K562 (cell line): ENCODE measurements at regions not wholly inside any gene's neighbourhood (a gene's known extent, or its start where the extent isn't known, plus 50 kb on each side); places are given as distances from the start of the nearest gene placed in this dataset.

ENCODE experiments used
- ATAC-seq: fragments of 200-7000 bp; cut with Tn5 transposase; 3 replicates; pipeline ENCODE4 v1.9.1; 2020; ENCODE audit warnings: moderate library complexity
- BruUV-seq: library from RNA; stranded (reverse); fragments of 400-500 nt; replicated peaks from 2 replicates; lab custom pipeline; 2021; lab: Mats Ljungman, UMichigan
- CTCF ChIA-PET: fragments of 300-600 bp; formaldehyde crosslinking; extraction: SDS; loops from one replicate; lab custom pipeline; 2021; ENCODE audit warnings: low intra/inter-chr PET ratio; lab: Yijun Ruan, JAX
- POLR2A ChIA-PET: fragments of 300-600, 350-650 bp; sonication (Branson Sonifier 250); formaldehyde crosslinking; extraction: SDS; loops from one replicate; lab custom pipeline; 2021; ENCODE audit warnings: antibody characterized with exemption, inconsistent platforms; lab: Yijun Ruan, JAX
- DNase-seq, 4 experiments: peaks; one replicate each; pipeline versions ENCODE4 v3.0.0 to v3.0.0-alpha.2; 2011 to 2018; ENCODE audit warnings: low spot score in 3 of 4, mixed read lengths in 3 of 4; ENCODE audit errors: extremely low read depth in 1 of 4
- FAIRE-seq: peaks from 2 replicates; lab custom pipeline; 2011; peaks lifted over from hg19 to GRCh38; lab: Jason Lieb, UNC
- H2AFZ ChIP-seq: 2 replicates; pipeline ENCODE4 v1.6.0; 2011; ENCODE audit warnings: low read depth, low read length, control low read depth, inconsistent platforms
- H3K27ac ChIP-seq: fragments of 200-600 bp; 3 replicates; pipeline ENCODE4 v1.8.0; 2011; ENCODE audit warnings: low read depth, mild to moderate bottlenecking, control low read depth, inconsistent platforms, low read length, moderate library complexity, mixed read lengths; ENCODE audit errors: extremely low read depth
- H3K27me3 ChIP-seq, 2 experiments: fragments of 300-600 bp in 1 of 2; 2 replicates in 1 of 2; 3 replicates in 1 of 2; pipeline versions ENCODE4 v1.6.0 to v1.8.0; 2011; ENCODE audit warnings: inconsistent platforms in 2 of 2, low read length in 2 of 2, mild to moderate bottlenecking in 1 of 2, mixed read lengths in 1 of 2, moderate library complexity in 1 of 2; ENCODE audit not compliant: control insufficient read depth in 2 of 2, insufficient read depth in 2 of 2
- H3K36me3 ChIP-seq: fragments of 300-600 bp; 3 replicates; pipeline ENCODE4 v1.8.0; 2011; ENCODE audit warnings: mild to moderate bottlenecking, low read length, inconsistent platforms; ENCODE audit not compliant: control insufficient read depth, insufficient read depth
- H3K4me1 ChIP-seq, 2 experiments: fragments of 200-600 bp in 1 of 2; replicated peaks in 1 of 2; 2 replicates in 1 of 2; 3 replicates in 1 of 2; pipeline versions ENCODE4 v1.5.1 to v1.8.0; 2011; ENCODE audit warnings: inconsistent platforms in 2 of 2, low read length in 2 of 2, mild to moderate bottlenecking in 1 of 2, mixed read lengths in 1 of 2, moderate library complexity in 1 of 2; ENCODE audit not compliant: control insufficient read depth in 2 of 2, insufficient read depth in 2 of 2
- H3K4me2 ChIP-seq: 2 replicates; pipeline ENCODE4 v1.6.1; 2011; ENCODE audit warnings: low read length, control low read depth, inconsistent platforms, mixed read lengths; ENCODE audit not compliant: insufficient read depth
- H3K4me3 ChIP-seq: fragments of 200-600 bp; sonication (generic), shearing (Covaris generic); 2 replicates; pipeline ENCODE4 v1.5.1; 2016; ENCODE audit warnings: control low read depth, inconsistent platforms
- H3K79me2 ChIP-seq: fragments of 200-600 bp; 3 replicates; pipeline ENCODE4 v1.8.0; 2011; ENCODE audit warnings: low read length, inconsistent platforms; ENCODE audit not compliant: control insufficient read depth, insufficient read depth
- H3K9ac ChIP-seq, 2 experiments: 2 replicates each; pipeline versions ENCODE4 v1.6.0 to v1.6.1; 2011; ENCODE audit warnings: low read depth in 2 of 2, low read length in 2 of 2, control low read depth in 1 of 2, inconsistent platforms in 1 of 2, mild to moderate bottlenecking in 1 of 2, mixed read lengths in 1 of 2; ENCODE audit not compliant: insufficient read depth in 1 of 2
- H3K9me1 ChIP-seq: one replicate; pipeline ENCODE4 v1.6.0; 2011; ENCODE audit warnings: inconsistent platforms, mild to moderate bottlenecking, low read length, moderate library complexity; ENCODE audit not compliant: control insufficient read depth, insufficient read depth
- H3K9me3 ChIP-seq: replicated peaks from 2 replicates; pipeline ENCODE4 v1.5.1; 2011; ENCODE audit warnings: low read depth, low read length, inconsistent platforms; ENCODE audit not compliant: control insufficient read depth, insufficient read depth
- H4K20me1 ChIP-seq: replicated peaks from 2 replicates; pipeline ENCODE4 v1.6.1; 2011; ENCODE audit warnings: low read length, inconsistent platforms, mixed read lengths; ENCODE audit not compliant: control insufficient read depth, insufficient read depth
- ARID2 ChIP-seq: fragments of 450-650 bp; IDR thresholded peaks from 2 replicates; pipeline ENCODE4 v1.6.1; 2017; ENCODE audit warnings: antibody characterized with exemption, mild to moderate bottlenecking
- BACH1 ChIP-seq: fragments of 200-800 bp; sonication (Bioruptor generic); IDR thresholded peaks from 2 replicates; pipeline ENCODE4 v1.6.1; 2016; ENCODE audit warnings: missing genetic modification characterization, missing compliant biosample characterization
- DEAF1 ChIP-seq: fragments of 450-650 bp; formaldehyde crosslinking; IDR thresholded peaks from 2 replicates; pipeline ENCODE4 v1.4.0; 2020; ENCODE audit warnings: mild to moderate bottlenecking, moderate library complexity
- MYNN ChIP-seq, 2 experiments: sonication (generic); formaldehyde crosslinking in 1 of 2; IDR thresholded peaks; 2 replicates each; pipeline versions ENCODE4 v1.5.0 to v1.6.1; 2016 to 2020; ENCODE audit warnings: antibody characterized with exemption in 1 of 2, missing genetic modification reagents in 1 of 2
- SIN3B ChIP-seq: fragments of 450-650 bp; IDR thresholded peaks from 2 replicates; pipeline ENCODE4 v1.6.1; 2017; ENCODE audit warnings: low read depth, mild to moderate bottlenecking, moderate library complexity
- TOE1 ChIP-seq, 2 experiments: fragments of 450-650 bp in 1 of 2; sonication (generic) in 1 of 2; formaldehyde crosslinking in 1 of 2; IDR thresholded peaks; 2 replicates each; pipeline versions ENCODE4 v1.7.1 to v1.8.0; 2016 to 2022; ENCODE audit warnings: borderline replicate concordance in 2 of 2, mild to moderate bottlenecking in 2 of 2, antibody characterized with exemption in 1 of 2, inconsistent platforms in 1 of 2, low read depth in 1 of 2, missing genetic modification reagents in 1 of 2, moderate library complexity in 1 of 2
- ZFP30 ChIP-seq: fragments of 250-450 bp; sonication (Bioruptor Pico); IDR thresholded peaks from 2 replicates; pipeline ENCODE4 v1.8.0; 2022; ENCODE audit warnings: moderate library complexity, mild to moderate bottlenecking, inconsistent platforms, borderline replicate concordance
- ZNF444 ChIP-seq: fragments of 250-450 bp; sonication (Bioruptor Pico); IDR thresholded peaks from 2 replicates; pipeline ENCODE4 v1.4.0; 2020; ENCODE audit warnings: mild to moderate bottlenecking, moderate library complexity
- ZNF507 ChIP-seq: conservative IDR thresholded peaks from 2 replicates; pipeline ENCODE4 v1.6.1; 2017; ENCODE audit warnings: missing genetic modification characterization, missing compliant biosample characterization
- ZNF699 ChIP-seq: fragments of 250-450 bp; sonication (Bioruptor Pico); IDR thresholded peaks from 2 replicates; pipeline ENCODE4 v1.8.0; 2021; ENCODE audit warnings: mild to moderate bottlenecking, moderate library complexity; ENCODE audit not compliant: insufficient replicate concordance
- ZNF740 ChIP-seq, 3 experiments: fragments of 200-800 bp in 1 of 3; sonication (Bioruptor generic) in 1 of 3; sonication (generic) in 1 of 3; formaldehyde crosslinking in 1 of 3; IDR thresholded peaks; 2 replicates each; pipeline versions ENCODE4 v1.6.1 to v1.8.0; 2016 to 2022; ENCODE audit warnings: mild to moderate bottlenecking in 2 of 3, missing compliant biosample characterization in 2 of 3, missing genetic modification characterization in 2 of 3, missing genetic modification reagents in 1 of 3
- WGBS: fragments of 100-300 bp; shearing (Covaris generic); methylation state at CpG from one replicate; pipeline ENCODE4 v1.1.6; 2016; ENCODE audit warnings: low coverage, mixed read lengths; ENCODE audit not compliant: insufficient coverage; ENCODE audit errors: missing lambda C conversion rate; 5-methylcytosine and 5-hydroxymethylcytosine counted together
- in situ Hi-C: fragments of 300-500 bp; cut with MboI; formaldehyde crosslinking; loops from 4 replicates; pipeline ENCODE4 v1.15.0; 2018; ENCODE audit warnings: inconsistent platforms, mixed read lengths
- intact Hi-C: fragments of 100-400 bp; cut with micrococcal nuclease; formaldehyde crosslinking; loops from 2 replicates; pipeline ENCODE4 v1.14.2; 2022
- TF ChIP-seq, protein P1 (sequence below), 3 experiments: IDR thresholded peaks in 2 of 3; conservative IDR thresholded peaks in 1 of 3; 2 replicates each; pipeline ENCODE4 v1.5.1; 2011 to 2012; ENCODE audit warnings: low read length in 3 of 3, mild to moderate bottlenecking in 3 of 3, control low read depth in 2 of 3, improper control_type of control experiment in 1 of 3, inconsistent platforms in 1 of 3, low read depth in 1 of 3, mixed read lengths in 1 of 3, moderate library complexity in 1 of 3; ENCODE audit not compliant: insufficient read depth in 2 of 3
- TF ChIP-seq, protein P2 (sequence below): fragments of 450-650 bp; IDR thresholded peaks from 2 replicates; pipeline ENCODE4 v1.6.1; 2016; ENCODE audit warnings: missing biosample characterization, missing genetic modification characterization

GRCh38 chr17:77011173-77012011 lies 129.4 kb upstream of the SEC14L1 start:
- ATAC-seq = peak; percentile 49; the same call in 1 of the 3 replicates
- TF ChIP-seq, protein P1, sequence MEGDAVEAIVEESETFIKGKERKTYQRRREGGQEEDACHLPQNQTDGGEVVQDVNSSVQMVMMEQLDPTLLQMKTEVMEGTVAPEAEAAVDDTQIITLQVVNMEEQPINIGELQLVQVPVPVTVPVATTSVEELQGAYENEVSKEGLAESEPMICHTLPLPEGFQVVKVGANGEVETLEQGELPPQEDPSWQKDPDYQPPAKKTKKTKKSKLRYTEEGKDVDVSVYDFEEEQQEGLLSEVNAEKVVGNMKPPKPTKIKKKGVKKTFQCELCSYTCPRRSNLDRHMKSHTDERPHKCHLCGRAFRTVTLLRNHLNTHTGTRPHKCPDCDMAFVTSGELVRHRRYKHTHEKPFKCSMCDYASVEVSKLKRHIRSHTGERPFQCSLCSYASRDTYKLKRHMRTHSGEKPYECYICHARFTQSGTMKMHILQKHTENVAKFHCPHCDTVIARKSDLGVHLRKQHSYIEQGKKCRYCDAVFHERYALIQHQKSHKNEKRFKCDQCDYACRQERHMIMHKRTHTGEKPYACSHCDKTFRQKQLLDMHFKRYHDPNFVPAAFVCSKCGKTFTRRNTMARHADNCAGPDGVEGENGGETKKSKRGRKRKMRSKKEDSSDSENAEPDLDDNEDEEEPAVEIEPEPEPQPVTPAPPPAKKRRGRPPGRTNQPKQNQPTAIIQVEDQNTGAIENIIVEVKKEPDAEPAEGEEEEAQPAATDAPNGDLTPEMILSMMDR (IDR thresholded peaks at IDR 0.05 in 2 of 3, conservative IDR thresholded peaks at IDR 0.05 in 1 of 3; ENCODE audit: insufficient read depth in 2 of 3, low read depth in 1 of 3, low read length in 3 of 3) = peak; percentile 65 to 81 (median 73)
- no peak for TF ChIP-seq ZNF740 (CRISPR knock-in tag; IDR thresholded peaks at IDR 0.05)
- TF ChIP-seq ZNF740 (tag; IDR thresholded peaks at IDR 0.05) = no peak
- no peak for TF ChIP-seq SIN3B
- TF ChIP-seq, protein P2, sequence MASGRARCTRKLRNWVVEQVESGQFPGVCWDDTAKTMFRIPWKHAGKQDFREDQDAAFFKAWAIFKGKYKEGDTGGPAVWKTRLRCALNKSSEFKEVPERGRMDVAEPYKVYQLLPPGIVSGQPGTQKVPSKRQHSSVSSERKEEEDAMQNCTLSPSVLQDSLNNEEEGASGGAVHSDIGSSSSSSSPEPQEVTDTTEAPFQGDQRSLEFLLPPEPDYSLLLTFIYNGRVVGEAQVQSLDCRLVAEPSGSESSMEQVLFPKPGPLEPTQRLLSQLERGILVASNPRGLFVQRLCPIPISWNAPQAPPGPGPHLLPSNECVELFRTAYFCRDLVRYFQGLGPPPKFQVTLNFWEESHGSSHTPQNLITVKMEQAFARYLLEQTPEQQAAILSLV = no peak
- TF ChIP-seq ZNF699 = no peak
- TF ChIP-seq ZNF507 (tag) = peak; percentile 97
- no peak for TF ChIP-seq TOE1 (IDR thresholded peaks at IDR 0.05; ENCODE audit: borderline replicate concordance)
- TF ChIP-seq TOE1 (CRISPR knock-in tag; IDR thresholded peaks at IDR 0.05; ENCODE audit: borderline replicate concordance, low read depth) = no peak
- no peak for TF ChIP-seq ZFP30 (CRISPR knock-in tag)
- no peak for TF ChIP-seq MYNN (IDR thresholded peaks at IDR 0.05)
- TF ChIP-seq MYNN (CRISPR knock-in tag; IDR thresholded peaks at IDR 0.05) = no peak
- no peak for TF ChIP-seq ZNF444 (CRISPR knock-in tag)
- 0 out of 2 replicates have a peak, but pooled peaks have one; percentile 49 for TF ChIP-seq ARID2
- TF ChIP-seq DEAF1 = peak; percentile 33; the same call in 1 of the 2 replicates
- no peak for TF ChIP-seq BACH1 (tag)

More at GRCh38 chr17:77011173-77012011, 129.4 kb upstream of the SEC14L1 start:
- intact Hi-C loops = loop anchor here (2.0 to 10.0 kb wide), 3 partner anchors 53 to 235 kb away; no protein-coding TSS in a partner anchor
- POLR2A ChIA-PET = interaction anchor here (0.8 kb wide), 1 partner anchor 21 kb away, joined by 3 read pairs; no protein-coding TSS in a partner anchor
- Histone ChIP-seq H3K36me3 (no peaks in the 10 kb centered on the region), H3K27ac (no peak overlapping the region), H3K9ac (no peak overlapping the region), H3K4me2 (no peak overlapping the region), H3K79me2 (no peaks in the 10 kb centered on the region), H3K9me1 (no peaks in the 10 kb centered on the region), H4K20me1 (no peaks in the 10 kb centered on the region), H3K4me1 (no peaks in the 10 kb centered on the region), H3K4me3 (no peak overlapping the region), H3K27me3 (peaks cover 3 to 10% of the 10 kb centered on the region in 2 experiments; a peak in 3 of 5 replicates), H3K9me3 (no peaks in the 10 kb centered on the region; the same call in 1 of the 2 replicates), H2AFZ (no peak overlapping the region)
- BruUV-seq = no TSS peak
- DNase-seq (peak in 2 of 4 experiments; percentile 36 to 69), FAIRE-seq (peak; percentile 83)
- CTCF ChIA-PET = interaction anchor here (1.1 kb wide), 1 partner anchor 236 kb away, joined by 6 read pairs; no protein-coding TSS in a partner anchor
- 13% methylated on average over 7 of the region's 7 CpGs for WGBS
- in situ Hi-C loops = no loop called here
